GM18498 (cell line): ENCODE measurements at regions not wholly inside any gene's neighbourhood (a gene's known extent, or its start where the extent isn't known, plus 50 kb on each side); places are given as distances from the start of the nearest gene placed in this dataset.
A peak's percentile ranks its signal among the peaks of the same experiment; 100 is the strongest.

ENCODE experiments used
- ATAC-seq: cut with Tn5 transposase; IDR thresholded peaks from one replicate; pipeline ENCODE4 v1.9.1; 2021; ENCODE audit warnings: mild to moderate bottlenecking, moderate library complexity; ENCODE audit not compliant: unreplicated experiment

DNA sequence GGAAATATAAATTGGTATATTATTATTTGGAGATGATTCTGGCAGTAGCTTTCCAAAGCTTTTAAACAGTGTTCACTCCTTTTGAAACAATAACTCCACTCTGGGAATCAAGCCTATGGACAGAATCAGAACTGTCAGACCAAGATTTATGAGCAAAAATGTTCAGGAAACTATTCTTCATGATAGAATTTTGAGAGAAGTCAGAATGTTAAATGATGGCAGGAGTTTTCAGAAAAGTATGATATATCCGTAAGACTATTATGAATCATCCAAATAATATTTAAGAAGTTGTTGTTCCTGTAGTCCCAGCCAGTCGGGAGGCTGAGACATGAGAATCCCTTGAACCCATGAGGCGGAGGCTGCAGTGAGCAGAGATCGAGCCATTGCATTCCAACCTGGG is 50.5 kb upstream of the ADGRG2 start:
- ATAC-seq: no peak

DNA sequence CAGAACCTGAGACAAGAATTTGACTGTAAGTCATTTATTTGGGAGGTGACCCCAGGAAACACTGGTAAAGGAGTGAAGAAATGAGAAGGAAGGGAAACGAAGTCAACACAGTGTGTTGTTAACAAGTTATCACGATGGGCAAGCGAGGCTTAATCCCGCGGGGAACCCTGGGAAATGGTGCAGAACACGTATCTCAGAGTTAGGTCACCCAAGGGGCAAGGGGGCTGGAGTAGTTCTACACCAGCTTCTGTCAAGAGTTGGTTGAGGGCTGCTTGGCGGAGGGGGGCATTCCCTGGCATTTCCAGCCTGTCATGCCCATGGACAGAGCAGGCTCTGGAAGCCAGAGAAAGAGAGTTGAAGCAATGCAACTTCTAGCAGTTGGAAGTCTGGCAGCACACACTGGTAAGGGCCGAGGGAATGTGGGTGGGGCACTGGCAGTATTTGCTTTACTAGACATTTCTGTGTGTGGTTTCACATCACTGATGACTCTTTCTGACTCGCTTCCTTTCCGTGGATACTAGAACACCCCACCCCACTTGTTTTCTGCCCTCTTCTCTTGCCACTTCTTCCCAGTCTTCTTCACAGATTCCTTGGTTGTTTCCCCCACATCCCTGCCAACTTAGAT is 52.2 kb upstream of the ADGRG2 start:
- ATAC-seq: no peak

DNA sequence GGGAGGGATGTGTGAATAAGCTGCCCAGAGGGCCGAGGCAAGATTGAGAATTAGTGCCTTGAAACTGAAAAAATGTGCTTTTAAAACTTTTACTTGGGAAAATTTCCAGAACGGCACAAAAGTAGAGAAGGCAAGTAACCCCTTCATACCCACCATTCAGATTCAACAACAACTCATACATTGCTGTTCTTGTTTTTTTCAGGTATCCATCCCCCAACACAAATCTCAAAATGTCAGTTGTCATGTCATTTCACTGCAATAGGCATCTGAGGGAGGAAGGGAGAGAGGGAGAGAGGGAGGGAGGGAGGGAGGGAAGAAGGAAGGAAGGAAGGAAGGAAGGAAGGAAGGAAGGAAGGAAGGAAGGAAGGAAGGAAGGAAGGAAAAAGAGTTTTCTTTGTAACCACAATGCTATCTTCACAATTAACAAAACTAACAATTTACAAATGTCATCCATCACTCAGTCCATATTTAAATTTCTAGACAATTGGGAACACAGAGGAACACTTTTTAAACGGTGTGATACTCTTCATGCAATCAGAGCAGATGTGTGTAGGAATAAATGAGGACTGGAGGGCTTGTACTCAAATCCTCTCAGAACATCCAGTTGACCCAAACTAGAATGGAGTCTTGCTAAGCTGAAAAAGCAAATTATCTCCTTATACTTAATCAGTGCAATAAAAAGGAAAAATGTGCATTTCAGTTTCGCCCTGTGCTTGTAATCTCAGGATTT is 54.8 kb upstream of the ADGRG2 start:
- no peak for ATAC-seq

DNA sequence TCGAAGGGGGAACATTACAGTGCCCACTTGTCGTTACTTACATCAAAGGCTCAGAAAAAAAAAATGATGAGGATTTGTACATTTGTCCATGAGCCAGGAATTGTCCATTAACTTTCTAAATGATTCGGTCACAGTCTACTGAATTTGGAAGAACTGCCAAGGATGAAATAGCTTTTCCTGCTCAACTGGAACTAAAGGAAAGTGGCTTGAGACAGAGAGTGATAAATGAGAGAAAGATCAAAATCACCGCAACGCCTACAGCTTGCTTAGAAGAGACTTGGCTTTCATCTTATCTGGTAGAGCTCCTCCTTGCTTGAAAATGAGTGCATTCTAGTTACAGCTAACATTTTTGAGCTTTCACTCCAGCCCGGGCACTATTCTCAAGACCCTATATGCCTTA is 55.5 kb upstream of the ADGRG2 start:
- no peak for ATAC-seq

DNA sequence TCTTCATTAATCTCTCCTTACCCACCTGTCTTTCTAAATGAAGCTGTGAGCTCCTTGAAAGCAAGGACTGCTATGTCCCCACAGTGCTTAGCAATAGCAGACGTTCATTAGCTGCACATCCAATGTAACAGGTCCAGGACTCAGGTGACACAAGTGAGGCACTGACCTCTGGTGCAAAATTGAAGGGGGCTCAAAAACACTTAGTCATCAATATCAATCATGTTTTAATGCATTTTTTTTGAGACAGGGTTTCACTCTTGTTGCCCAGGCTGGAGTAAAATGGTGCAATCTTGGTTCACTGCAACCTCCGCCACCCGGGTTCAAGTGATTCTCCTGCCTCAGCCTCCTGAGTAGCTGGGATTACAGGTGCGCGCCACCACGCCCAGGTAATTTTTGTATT is 56.1 kb upstream of the ADGRG2 start:
- no peak for ATAC-seq

DNA sequence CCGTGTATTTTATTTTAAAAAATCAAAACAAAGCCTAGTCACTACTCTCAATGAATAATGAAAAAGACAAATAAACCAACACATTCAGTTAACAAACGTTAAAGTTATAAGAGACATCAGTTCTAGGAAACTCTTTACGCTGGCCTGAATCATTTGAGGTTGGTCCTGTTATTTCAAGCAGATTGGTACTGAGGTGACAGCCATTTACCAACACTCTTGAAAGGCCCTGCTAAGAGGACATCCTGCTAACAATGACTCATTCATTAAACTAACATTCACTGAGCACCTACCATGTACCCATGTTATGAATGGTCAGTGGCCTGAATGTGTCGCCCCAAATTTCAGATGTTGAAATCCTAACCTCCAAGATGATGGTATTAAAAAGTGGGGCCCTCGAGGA is 57.1 kb upstream of the ADGRG2 start:
- no peak for ATAC-seq

DNA sequence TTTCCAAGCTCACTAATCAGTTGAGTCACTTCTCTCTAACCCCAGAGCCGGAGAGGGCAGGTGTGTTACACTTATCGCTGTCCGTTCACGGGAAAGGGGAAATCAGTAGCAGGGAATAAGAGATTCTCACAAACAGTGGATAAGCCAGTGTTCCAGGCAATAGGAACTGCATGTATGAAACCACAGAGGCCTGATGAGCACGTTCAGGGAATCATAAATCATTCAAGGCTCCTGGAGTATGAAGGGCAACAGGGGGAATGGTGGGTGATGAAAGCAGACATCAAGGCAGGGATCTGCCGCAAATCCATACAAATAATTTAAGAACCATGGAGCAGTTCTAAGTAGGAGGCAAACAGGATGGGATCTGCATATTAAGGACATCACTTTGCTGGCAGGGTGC is 59.1 kb upstream of the ADGRG2 start:
- no peak for ATAC-seq

DNA sequence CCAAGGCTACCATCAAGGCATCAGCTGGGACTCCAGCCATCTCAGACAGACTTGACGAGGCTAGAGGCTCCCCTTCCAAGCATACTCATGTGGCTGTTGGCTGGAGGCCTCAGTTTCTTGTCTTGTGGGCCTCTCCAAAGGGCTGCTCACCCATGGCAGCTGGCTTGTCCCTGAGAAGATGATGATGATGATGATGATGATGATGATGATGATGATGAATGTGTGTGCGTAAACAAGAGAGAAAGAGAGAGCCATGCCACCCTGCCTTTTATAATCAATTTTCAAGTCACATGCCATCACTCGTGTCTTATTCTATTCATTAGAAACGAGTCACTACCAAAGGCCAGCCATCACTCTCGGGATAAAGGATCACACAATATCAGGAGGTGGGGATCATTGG is 60.5 kb upstream of the ADGRG2 start:
- no peak for ATAC-seq

DNA sequence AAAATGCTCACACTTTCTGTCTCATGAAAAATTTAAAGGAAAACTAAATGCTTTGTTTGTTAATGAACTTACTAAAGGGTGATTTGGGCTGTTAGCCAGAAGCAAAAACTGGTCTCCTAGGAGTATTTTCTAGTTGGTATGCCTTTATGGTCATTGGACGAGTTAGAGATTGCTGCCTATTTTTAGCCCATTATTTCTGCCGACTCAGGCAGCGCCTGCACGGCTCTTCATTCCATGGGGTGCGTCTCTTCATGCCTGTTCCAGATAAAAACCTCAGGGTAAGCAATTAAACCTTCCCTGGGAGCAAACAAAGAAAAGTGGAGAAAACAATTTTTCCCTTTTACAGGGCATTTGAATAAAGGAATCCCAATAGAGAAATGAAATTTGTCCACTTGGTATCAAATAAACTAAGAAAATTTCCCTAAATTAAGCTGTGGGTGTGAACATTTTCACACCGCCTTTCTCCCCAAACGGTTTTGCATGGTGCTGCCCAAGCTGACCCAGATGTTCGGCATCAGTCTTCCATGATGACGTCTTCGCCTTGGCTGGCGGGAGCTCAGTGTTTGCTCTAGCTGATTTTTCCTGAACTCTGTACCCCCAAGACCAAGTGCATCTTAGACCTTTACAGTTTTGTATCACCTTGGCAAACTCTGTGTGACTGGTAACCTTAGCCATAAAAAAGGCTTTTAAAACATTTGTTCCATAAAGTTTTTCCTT is 61.7 kb upstream of the ADGRG2 start:
- ATAC-seq: no peak

DNA sequence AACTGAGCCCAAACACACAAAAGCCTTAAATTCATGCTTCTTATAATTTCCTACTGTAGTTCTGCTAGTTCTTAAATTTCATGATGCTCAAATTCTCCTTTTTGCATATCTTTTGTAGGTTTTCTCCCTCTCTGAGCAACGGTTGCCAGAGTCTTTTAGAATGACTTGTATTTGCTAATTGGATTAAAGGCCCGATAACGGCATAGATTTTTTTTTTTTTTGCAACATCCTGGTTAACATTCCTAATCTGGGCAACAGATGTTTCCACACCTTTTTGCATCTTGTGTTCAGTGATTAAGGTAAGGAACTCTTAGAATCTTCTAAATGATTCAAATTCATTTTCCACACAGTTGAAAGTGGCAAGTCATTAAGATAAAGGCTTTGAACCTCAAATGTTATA is 66.3 kb upstream of the ADGRG2 start:
- no peak for ATAC-seq

DNA sequence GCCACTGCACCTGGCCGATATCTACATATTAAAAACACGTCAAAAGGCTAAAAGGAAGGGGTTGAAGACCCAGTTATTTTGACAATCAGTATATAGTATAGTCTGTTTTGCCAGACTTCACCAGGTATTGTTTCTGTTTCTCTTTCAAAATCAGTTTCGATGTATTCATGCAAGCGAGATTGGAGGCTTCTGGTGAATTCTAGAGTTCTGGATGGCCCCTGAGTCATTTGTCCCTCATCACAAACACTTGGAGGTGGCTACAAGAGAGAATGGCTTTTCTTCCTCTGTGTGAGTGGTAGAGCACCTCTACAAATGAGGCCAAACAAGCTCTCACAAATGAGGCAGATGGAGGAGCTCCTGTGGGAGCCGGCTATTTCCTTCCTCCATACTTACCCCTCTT is 68.6 kb upstream of the ADGRG2 start:
- no peak for ATAC-seq

DNA sequence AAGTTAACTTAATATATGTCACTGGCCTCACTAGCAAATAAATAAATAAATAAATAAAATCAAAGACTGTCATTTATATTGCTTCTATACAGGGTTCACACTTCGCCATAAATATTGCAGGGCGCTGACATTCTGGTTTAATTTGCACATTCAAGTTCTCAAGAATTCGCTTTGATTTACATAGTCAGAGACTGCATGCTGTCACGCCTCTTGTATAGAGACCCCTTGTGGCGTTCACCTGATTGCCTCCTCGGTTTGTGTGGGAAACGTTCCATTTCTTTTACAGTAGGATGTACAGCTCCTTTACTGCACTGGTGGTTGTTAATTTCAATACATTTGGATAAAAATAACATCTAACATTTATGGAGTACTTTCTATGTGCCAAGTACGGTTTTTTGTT is 71.3 kb upstream of the ADGRG2 start:
- no peak for ATAC-seq

DNA sequence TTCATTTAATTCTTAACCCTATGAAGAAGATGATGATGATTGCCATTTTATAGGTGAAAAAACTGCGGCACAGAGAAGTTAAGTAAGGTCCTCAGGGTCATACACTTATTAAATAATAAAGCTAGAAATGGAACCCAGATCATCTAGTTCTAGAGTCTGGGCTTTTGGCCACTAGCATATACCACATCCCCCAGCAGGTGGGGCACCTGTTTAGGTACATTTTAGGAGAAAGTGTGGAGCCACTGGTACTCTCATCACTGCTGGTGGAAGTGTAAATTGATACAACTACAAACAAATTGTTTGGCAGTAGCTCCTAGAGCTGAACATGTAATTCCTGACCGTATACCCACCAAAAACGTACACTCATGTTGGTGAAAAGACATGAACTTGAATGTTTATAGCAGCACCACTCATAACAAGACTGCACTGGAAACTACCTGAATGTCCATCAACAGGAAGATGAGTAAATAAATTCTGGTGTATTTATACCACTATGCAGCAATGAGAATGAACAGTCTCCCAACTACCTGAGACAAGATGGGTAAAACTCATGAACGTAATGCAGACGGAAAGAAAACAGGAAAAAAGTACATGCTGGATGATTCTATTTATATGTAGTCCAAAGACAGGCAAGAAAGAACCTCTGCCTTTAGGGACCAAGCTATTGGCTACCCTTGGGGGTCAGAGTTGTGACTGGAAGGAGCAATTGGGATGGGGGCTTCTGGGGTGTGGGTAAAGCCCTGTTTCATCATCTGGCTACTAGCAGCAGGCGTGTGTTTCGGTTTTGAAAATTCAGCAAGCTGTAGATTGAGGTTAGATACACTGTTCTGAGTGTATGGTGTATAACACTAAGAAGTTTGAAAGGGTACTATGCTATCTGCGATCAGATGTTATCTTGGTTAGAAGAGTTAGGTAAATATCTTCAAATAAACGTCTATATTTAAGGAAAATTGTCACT is 72.3 kb upstream of the ADGRG2 start:
- peak; percentile 62 for ATAC-seq

DNA sequence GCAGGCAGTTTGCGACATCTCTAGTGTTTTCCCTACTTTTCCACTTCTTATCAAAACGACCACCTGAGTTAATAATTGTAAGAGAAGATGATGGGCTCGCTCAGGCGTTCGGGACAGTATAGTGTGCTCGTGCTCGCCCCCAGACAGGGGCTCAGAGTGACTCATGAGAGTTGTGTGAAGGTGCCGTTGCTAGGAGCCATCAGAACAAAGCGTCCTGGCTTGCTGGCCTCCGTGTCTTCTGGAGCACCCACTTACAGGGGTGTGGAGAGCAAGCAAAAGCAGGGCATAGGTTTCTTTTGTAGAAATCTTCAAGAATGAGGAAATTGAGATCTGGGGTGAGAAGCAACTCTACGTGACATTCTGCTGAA is 73.0 kb upstream of the ADGRG2 start:
- ATAC-seq: no peak

DNA sequence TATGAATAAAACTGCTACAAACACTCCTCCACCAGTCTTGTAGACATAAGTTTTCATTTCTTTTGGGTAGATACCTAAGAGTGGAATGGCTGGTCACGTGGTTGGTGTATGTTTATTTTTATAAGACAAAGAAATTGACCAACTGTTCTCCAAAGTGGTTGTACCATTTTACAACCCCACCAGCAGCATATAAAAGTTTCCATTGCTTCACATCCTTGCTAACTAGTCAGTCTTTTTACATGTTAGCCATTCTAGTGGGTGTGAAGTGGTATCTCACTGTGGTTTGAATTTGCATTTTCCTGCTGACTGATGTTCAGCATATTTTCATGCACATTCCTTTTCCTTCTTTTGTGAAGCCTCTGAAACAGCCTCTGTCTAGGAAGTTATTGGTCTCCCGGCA is 76.2 kb upstream of the ADGRG2 start:
- ATAC-seq: no peak

DNA sequence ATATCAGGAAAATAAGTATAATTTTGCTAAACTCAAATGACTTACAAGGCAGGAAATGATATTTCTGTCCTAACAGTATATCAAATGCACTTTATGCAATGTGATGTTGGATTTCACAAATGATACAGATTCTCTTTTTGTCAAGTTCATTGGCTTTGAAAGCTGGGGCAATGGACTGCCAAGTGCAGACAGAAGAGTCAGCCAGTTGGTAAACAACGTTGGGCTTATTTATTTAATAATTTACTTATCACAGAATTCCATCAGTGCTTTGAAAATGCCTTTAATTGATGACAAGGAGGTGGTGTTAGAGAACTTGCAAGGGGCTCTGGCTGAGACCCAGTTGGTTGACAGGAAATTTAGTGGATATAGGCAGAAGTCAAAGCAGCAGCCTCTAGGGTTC is 79.9 kb upstream of the ADGRG2 start:
- no peak for ATAC-seq

DNA sequence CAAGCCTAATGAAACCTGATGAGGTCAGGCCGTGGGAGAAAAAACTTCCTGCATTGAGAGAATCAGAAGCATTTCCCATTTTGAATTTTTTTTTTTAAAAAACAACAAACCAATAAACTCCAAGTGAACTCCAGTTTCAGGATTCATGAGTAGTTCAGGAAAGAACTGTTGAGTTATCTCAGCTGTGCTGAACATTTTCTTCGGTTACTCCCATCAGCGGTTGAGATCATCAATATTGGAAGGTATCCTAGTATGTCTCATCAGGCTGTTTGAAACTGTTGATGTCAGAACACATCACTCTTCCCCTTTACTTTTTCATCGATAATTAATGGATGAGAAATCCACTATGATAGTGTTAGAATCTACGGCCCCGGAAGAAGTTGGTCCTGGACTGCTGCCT is 82.4 kb upstream of the ADGRG2 start:
- ATAC-seq: no peak

DNA sequence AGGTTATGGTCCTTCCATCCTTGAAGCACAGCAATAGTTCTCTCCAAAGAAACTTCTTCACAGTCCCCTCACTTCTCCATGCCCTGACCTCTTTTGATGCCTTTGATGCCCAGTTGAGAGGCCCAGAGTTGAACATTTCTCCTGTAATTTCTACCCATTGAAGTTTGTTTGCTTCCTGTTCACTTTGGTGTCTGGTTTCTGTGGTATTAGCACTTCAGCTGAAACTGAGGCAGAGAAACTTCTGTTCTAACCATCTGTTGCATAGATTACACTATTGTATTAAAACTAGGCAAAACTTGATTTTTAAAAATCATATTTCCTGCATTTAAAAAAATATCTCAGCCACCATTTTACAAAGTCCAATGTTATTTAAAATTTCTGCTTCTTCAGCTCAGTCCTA is 89.8 kb upstream of the ADGRG2 start:
- ATAC-seq: peak; percentile 72

DNA sequence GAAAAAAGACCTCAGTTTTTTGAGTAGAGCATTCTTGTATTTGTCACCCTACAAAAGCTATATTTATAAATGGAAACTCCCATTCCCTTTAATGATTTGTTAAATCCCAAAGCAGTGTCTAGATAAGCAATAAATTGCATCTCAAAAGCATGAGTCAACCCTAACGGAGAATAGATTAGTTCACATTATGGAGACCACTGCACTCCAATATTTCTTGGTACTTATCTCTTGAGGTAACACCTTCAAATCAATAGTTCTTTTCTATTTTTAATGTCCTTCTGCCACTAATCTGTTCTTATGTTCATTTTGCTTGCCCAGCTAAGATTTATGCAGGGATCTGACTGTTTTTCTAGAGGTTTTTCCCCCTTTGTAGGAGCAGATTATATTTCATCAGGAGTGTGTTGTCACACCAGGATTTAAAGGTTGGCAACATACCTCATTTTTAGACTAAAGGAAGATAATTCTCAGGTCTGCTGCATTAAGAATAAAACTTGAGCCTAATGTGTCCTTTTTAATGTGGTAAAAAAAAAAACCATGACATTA is 91.4 kb upstream of the ADGRG2 start:
- no peak for ATAC-seq

DNA sequence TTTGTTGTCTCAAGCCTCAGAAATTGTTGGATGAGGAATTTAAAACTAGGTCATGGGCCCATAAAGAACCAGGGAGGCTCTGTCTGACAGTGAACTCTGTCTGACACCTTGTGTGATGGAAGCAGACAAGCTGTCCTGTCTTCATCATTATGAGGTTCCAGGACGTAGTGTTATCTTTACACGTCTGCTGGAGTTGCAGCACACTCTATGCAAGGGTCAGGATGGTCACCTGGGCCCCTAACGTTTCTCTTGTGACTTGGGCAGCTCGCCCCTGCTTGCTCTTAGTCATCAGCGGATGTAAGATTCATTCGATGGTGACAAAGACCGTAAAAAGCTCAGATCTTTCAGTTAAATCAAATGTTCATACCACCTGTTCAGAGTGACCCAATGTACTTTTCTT is 92.0 kb upstream of the ADGRG2 start:
- no peak for ATAC-seq

DNA sequence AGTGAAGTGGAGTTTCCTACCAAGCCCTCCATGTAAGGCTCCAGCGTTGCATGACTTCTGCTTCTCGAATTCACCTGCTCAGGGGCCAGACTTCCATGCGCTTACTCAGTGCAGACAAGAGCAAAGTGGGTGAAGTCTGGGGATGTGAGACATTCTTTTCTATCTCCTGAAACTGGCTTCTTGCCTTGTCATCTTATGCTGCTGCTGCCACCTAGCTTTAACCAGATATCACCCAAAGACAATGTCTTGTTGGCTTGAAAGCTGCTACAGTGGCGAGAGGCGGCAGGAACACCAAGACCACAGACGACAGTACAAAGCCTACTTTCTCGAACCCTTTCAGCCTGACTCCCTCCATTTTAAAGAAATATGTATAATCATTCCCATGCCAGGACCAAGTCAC is 103.6 kb upstream of the ADGRG2 start:
- no peak for ATAC-seq
